ENCODE measurements at regions not wholly inside any gene's neighbourhood (a gene's known extent, or its start where the extent isn't known, plus 50 kb on each side); places are given as distances from the start of the nearest gene placed in this dataset.

DNA sequence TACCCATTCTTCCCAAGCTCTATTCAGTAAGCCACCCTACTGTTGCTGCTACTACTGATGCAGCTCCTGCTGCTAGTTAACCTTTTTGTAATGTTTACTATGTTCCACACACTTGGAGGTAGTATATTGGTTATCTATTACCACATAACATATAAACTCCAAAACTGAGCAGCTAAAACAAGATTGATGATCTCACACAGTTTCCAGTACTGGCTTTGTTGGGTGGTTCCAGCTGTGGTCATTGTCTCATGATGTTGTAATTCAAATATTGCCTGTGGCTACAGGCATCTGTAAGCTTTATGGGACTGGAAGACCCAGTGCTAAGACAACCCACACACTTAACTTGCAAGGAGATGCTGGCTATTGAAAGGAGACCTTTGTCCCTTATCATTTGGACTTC, 556.2 kb upstream of the SUCLG2 start:
- TF ChIP-seq, protein P1, sequence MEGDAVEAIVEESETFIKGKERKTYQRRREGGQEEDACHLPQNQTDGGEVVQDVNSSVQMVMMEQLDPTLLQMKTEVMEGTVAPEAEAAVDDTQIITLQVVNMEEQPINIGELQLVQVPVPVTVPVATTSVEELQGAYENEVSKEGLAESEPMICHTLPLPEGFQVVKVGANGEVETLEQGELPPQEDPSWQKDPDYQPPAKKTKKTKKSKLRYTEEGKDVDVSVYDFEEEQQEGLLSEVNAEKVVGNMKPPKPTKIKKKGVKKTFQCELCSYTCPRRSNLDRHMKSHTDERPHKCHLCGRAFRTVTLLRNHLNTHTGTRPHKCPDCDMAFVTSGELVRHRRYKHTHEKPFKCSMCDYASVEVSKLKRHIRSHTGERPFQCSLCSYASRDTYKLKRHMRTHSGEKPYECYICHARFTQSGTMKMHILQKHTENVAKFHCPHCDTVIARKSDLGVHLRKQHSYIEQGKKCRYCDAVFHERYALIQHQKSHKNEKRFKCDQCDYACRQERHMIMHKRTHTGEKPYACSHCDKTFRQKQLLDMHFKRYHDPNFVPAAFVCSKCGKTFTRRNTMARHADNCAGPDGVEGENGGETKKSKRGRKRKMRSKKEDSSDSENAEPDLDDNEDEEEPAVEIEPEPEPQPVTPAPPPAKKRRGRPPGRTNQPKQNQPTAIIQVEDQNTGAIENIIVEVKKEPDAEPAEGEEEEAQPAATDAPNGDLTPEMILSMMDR (conservative IDR thresholded peaks at IDR 0.05; ENCODE audit: low read length): no peak
- TF ChIP-seq EZH2phosphoT487 (IDR thresholded peaks at IDR 0.05; ENCODE audit: borderline replicate concordance): no peak
